Liver (tissue), 3 donors: ENCODE measurements at regions not wholly inside any gene's neighbourhood (a gene's known extent, or its start where the extent isn't known, plus 50 kb on each side); places are given as distances from the start of the nearest gene placed in this dataset.

Source experiments
- EGR1 ChIP-seq, 2 donors: IDR thresholded peaks; 2 replicates each; pipeline ENCODE4 v1.6.1; 2016 to 2018; ENCODE audit warnings: antibody characterized with exemption in 2 of 2, low read depth in 2 of 2
- FOXA1 ChIP-seq: IDR thresholded peaks from 2 replicates; pipeline ENCODE4 v1.6.1; 2016; ENCODE audit warnings: antibody characterized with exemption
- GABPA ChIP-seq, 2 donors: IDR thresholded peaks in 1 of 2; conservative IDR thresholded peaks in 1 of 2; 2 replicates each; pipeline ENCODE4 v1.6.1; 2016; ENCODE audit warnings: antibody characterized with exemption in 2 of 2, mild to moderate bottlenecking in 1 of 2, moderate library complexity in 1 of 2
- JUND ChIP-seq, 2 donors: IDR thresholded peaks; 2 replicates each; pipeline ENCODE4 v1.6.1; 2016; ENCODE audit warnings: antibody characterized with exemption in 2 of 2
- NR2F2 ChIP-seq: IDR thresholded peaks from 2 replicates; pipeline ENCODE4 v1.6.1; 2016; ENCODE audit warnings: antibody characterized with exemption
- RXRA ChIP-seq, 2 donors: IDR thresholded peaks; 2 replicates each; pipeline ENCODE4 v1.6.1; 2017 to 2018; ENCODE audit warnings: antibody characterized with exemption in 2 of 2, mild to moderate bottlenecking in 1 of 2
- TAF1 ChIP-seq: conservative IDR thresholded peaks from 2 replicates; pipeline ENCODE4 v1.6.1; 2016; ENCODE audit warnings: antibody characterized with exemption, mild to moderate bottlenecking
- YY1 ChIP-seq: IDR thresholded peaks from 2 replicates; pipeline ENCODE4 v1.6.1; 2016; ENCODE audit warnings: antibody characterized with exemption, mild to moderate bottlenecking
- TF ChIP-seq, protein P1 (sequence below): fragments of 150-350 bp; IDR thresholded peaks from 2 replicates; pipeline ENCODE4 v1.5.1; 2017; ENCODE audit warnings: improper control_type of control experiment, low read depth, low read length; ENCODE audit not compliant: missing input control
- TF ChIP-seq, protein P2 (sequence below): IDR thresholded peaks from 2 replicates; pipeline ENCODE4 v1.6.1; 2016; ENCODE audit warnings: antibody characterized with exemption
- TF ChIP-seq, protein P3 (sequence below): IDR thresholded peaks from 2 replicates; pipeline ENCODE4 v1.6.1; 2016; ENCODE audit warnings: antibody characterized with exemption, mild to moderate bottlenecking
- TF ChIP-seq, protein P4 (sequence below): IDR thresholded peaks from 2 replicates; pipeline ENCODE4 v1.6.1; 2016; ENCODE audit warnings: antibody characterized with exemption
- donor health status: healthy.
- donor health status: healthy.

DNA sequence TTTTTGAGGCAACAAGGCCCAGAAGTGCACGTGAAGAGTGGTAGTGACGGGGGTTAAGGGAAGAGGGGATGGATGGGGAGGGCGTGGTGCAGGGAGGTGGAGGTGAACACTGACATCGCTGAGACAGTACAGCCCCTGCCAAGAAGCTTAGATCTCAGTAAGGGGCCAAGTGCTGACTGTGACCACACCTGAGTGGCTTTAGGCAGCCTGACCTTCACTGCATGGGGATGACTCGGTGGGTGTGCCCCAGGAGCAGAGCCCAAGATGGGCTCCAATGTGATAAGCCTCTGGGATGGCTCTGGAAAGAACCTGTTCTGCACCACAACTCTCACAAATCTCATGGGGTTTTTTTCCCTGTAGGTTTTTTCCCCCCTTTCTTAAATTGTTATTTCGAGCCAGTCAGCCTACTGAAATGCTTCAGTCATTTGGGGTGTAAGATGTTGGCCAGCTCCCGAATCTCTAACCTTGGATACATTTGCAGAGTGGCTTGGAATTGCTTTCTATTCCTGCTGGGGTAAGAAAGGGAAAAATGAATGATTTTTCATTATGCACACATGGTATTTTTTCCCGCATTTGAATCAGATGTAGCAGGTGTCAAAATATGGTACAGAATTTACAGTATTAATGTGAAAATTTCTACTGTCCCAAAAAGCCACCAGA, 165.0 kb downstream of the TM9SF2 start:
- TF ChIP-seq TAF1: no peak
- no peak for TF ChIP-seq YY1
- TF ChIP-seq, protein P1, sequence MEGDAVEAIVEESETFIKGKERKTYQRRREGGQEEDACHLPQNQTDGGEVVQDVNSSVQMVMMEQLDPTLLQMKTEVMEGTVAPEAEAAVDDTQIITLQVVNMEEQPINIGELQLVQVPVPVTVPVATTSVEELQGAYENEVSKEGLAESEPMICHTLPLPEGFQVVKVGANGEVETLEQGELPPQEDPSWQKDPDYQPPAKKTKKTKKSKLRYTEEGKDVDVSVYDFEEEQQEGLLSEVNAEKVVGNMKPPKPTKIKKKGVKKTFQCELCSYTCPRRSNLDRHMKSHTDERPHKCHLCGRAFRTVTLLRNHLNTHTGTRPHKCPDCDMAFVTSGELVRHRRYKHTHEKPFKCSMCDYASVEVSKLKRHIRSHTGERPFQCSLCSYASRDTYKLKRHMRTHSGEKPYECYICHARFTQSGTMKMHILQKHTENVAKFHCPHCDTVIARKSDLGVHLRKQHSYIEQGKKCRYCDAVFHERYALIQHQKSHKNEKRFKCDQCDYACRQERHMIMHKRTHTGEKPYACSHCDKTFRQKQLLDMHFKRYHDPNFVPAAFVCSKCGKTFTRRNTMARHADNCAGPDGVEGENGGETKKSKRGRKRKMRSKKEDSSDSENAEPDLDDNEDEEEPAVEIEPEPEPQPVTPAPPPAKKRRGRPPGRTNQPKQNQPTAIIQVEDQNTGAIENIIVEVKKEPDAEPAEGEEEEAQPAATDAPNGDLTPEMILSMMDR: no peak
- TF ChIP-seq, protein P2, sequence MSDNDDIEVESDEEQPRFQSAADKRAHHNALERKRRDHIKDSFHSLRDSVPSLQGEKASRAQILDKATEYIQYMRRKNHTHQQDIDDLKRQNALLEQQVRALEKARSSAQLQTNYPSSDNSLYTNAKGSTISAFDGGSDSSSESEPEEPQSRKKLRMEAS: no peak
- TF ChIP-seq, protein P3, sequence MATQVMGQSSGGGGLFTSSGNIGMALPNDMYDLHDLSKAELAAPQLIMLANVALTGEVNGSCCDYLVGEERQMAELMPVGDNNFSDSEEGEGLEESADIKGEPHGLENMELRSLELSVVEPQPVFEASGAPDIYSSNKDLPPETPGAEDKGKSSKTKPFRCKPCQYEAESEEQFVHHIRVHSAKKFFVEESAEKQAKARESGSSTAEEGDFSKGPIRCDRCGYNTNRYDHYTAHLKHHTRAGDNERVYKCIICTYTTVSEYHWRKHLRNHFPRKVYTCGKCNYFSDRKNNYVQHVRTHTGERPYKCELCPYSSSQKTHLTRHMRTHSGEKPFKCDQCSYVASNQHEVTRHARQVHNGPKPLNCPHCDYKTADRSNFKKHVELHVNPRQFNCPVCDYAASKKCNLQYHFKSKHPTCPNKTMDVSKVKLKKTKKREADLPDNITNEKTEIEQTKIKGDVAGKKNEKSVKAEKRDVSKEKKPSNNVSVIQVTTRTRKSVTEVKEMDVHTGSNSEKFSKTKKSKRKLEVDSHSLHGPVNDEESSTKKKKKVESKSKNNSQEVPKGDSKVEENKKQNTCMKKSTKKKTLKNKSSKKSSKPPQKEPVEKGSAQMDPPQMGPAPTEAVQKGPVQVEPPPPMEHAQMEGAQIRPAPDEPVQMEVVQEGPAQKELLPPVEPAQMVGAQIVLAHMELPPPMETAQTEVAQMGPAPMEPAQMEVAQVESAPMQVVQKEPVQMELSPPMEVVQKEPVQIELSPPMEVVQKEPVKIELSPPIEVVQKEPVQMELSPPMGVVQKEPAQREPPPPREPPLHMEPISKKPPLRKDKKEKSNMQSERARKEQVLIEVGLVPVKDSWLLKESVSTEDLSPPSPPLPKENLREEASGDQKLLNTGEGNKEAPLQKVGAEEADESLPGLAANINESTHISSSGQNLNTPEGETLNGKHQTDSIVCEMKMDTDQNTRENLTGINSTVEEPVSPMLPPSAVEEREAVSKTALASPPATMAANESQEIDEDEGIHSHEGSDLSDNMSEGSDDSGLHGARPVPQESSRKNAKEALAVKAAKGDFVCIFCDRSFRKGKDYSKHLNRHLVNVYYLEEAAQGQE: no peak
- TF ChIP-seq GABPA (IDR thresholded peaks at IDR 0.05 in 1 of 2, conservative IDR thresholded peaks at IDR 0.05 in 1 of 2): no peak
- TF ChIP-seq RXRA (IDR thresholded peaks at IDR 0.05): no peak
- no peak for TF ChIP-seq EGR1 (IDR thresholded peaks at IDR 0.05; ENCODE audit: low read depth in 2 of 2)
- TF ChIP-seq JUND (IDR thresholded peaks at IDR 0.05): no peak
- TF ChIP-seq, protein P4, sequence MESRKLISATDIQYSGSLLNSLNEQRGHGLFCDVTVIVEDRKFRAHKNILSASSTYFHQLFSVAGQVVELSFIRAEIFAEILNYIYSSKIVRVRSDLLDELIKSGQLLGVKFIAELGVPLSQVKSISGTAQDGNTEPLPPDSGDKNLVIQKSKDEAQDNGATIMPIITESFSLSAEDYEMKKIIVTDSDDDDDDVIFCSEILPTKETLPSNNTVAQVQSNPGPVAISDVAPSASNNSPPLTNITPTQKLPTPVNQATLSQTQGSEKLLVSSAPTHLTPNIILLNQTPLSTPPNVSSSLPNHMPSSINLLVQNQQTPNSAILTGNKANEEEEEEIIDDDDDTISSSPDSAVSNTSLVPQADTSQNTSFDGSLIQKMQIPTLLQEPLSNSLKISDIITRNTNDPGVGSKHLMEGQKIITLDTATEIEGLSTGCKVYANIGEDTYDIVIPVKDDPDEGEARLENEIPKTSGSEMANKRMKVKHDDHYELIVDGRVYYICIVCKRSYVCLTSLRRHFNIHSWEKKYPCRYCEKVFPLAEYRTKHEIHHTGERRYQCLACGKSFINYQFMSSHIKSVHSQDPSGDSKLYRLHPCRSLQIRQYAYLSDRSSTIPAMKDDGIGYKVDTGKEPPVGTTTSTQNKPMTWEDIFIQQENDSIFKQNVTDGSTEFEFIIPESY: no peak
- no peak for TF ChIP-seq NR2F2
- TF ChIP-seq FOXA1: no peak
